ENCODE measurements at regions not wholly inside any gene's neighbourhood (a gene's known extent, or its start where the extent isn't known, plus 50 kb on each side); places are given as distances from the start of the nearest gene placed in this dataset.
A peak's percentile ranks its signal among the peaks of the same experiment; 100 is the strongest.
"Not testable (repeated sequence)": the region's sequence is repeated elsewhere in the genome, so short reads cannot be mapped to it uniquely, and the experiment has no call there.

- ATAC-seq (no peak), DNase-seq (peak in 1 of 3 donors; percentile 40)
- no peak overlapping the region for H3K4me3 ChIP-seq (ENCODE audit: low read length)
- H3K4me1 ChIP-seq (ENCODE audit: control insufficient read depth, insufficient read depth, low read length): no peaks in the 10 kb centered on the region
- no peaks in the 10 kb centered on the region for H3K27me3 ChIP-seq (ENCODE audit: control insufficient read depth, insufficient read depth)
- no peak overlapping the region for H3K27ac ChIP-seq (ENCODE audit: low read length)
- 92% methylated on average over 3 of the region's 3 CpGs for WGBS
- intact Hi-C loops (cut with DNase I): loop anchor here (2.0 to 10.0 kb wide), 4 partner anchors 275 to 283 kb away; no protein-coding TSS in a partner anchor
- no peaks in the 10 kb centered on the region for H3K9me3 ChIP-seq (ENCODE audit: control insufficient read depth, low read length)
Observed at GRCh38 chr4:81350040-81350439, 121.7 kb downstream of the RASGEF1B start.

- ATAC-seq (no peak), DNase-seq (no peak)
- 52% methylated on average over 1 of the region's 1 CpG for WGBS
- intact Hi-C loops (cut with DNase I): no loop called here
- no peaks in the 10 kb centered on the region for H3K9me3 ChIP-seq (ENCODE audit: control insufficient read depth, low read length)
- H3K27me3 ChIP-seq (ENCODE audit: control insufficient read depth, insufficient read depth): no peaks in the 10 kb centered on the region
- H3K27ac ChIP-seq (ENCODE audit: low read length): no peak overlapping the region
- H3K4me3 ChIP-seq (ENCODE audit: low read length): no peak overlapping the region
- no peaks in the 10 kb centered on the region for H3K4me1 ChIP-seq (ENCODE audit: control insufficient read depth, insufficient read depth, low read length)
Observed at GRCh38 chr4:81348778-81349094, 123.0 kb downstream of the RASGEF1B start.

GRCh38 chr4:81348086-81348777 is 123.5 kb downstream of the RASGEF1B start:
- DNase-seq (no peak), ATAC-seq (no peak)
- Histone ChIP-seq H3K4me1 (ENCODE audit: control insufficient read depth, insufficient read depth, low read length) (no peaks in the 10 kb centered on the region), H3K27ac (ENCODE audit: low read length) (no peak overlapping the region), H3K27me3 (ENCODE audit: control insufficient read depth, insufficient read depth) (no peaks in the 10 kb centered on the region), H3K4me3 (ENCODE audit: low read length) (no peak overlapping the region), H3K9me3 (ENCODE audit: control insufficient read depth, low read length) (no peaks in the 10 kb centered on the region)
- intact Hi-C loops (cut with DNase I): no loop called here
- WGBS: 80% methylated on average over 3 of the region's 3 CpGs

- Histone ChIP-seq H3K27me3 (ENCODE audit: control insufficient read depth, insufficient read depth) (no peaks in the 10 kb centered on the region), H3K4me3 (ENCODE audit: low read length) (no peak overlapping the region), H3K4me1 (ENCODE audit: control insufficient read depth, insufficient read depth, low read length) (no peaks in the 10 kb centered on the region), H3K27ac (ENCODE audit: low read length) (no peak overlapping the region), H3K9me3 (ENCODE audit: control insufficient read depth, low read length) (no peaks in the 10 kb centered on the region)
- DNase-seq (no peak), ATAC-seq (no peak)
- WGBS: 95% methylated on average over 1 of the region's 1 CpG
- intact Hi-C loops (cut with DNase I): no loop called here
Observed at GRCh38 chr4:81346719-81347118, 125.0 kb downstream of the RASGEF1B start.

GRCh38 chr4:81343536-81343935 is 128.2 kb downstream of the RASGEF1B start:
- intact Hi-C loops (cut with DNase I): no loop called here

GRCh38 chr4:81343046-81343445 is 128.0 kb upstream of the PRKG2 start:
- no peaks in the 10 kb centered on the region for H3K27me3 ChIP-seq (ENCODE audit: control insufficient read depth, insufficient read depth)
- 87% methylated on average over 1 of the region's 1 CpG for WGBS
- ATAC-seq (no peak), DNase-seq (no peak)
- H3K27ac ChIP-seq (ENCODE audit: low read length): no peak overlapping the region
- no peak overlapping the region for H3K4me3 ChIP-seq (ENCODE audit: low read length)
- no peaks in the 10 kb centered on the region for H3K9me3 ChIP-seq (ENCODE audit: control insufficient read depth, low read length)
- no peaks in the 10 kb centered on the region for H3K4me1 ChIP-seq (ENCODE audit: control insufficient read depth, insufficient read depth, low read length)
- intact Hi-C loops (cut with DNase I): no loop called here

More at GRCh38 chr4:81343536-81343935, 128.2 kb downstream of the RASGEF1B start:
- DNase-seq (no peak), ATAC-seq (no peak)
- Histone ChIP-seq H3K4me3 (ENCODE audit: low read length) (no peak overlapping the region), H3K27ac (ENCODE audit: low read length) (no peak overlapping the region), H3K4me1 (ENCODE audit: control insufficient read depth, insufficient read depth, low read length) (no peaks in the 10 kb centered on the region), H3K9me3 (ENCODE audit: control insufficient read depth, low read length) (no peaks in the 10 kb centered on the region), H3K27me3 (ENCODE audit: control insufficient read depth, insufficient read depth) (no peaks in the 10 kb centered on the region)
- 66% methylated on average over 3 of the region's 3 CpGs for WGBS

- no peaks in the 10 kb centered on the region for H3K27me3 ChIP-seq (ENCODE audit: control insufficient read depth, insufficient read depth)
- ATAC-seq (no peak), DNase-seq (no peak)
- H3K4me1 ChIP-seq (ENCODE audit: control insufficient read depth, insufficient read depth, low read length): no peaks in the 10 kb centered on the region
- H3K27ac ChIP-seq (ENCODE audit: low read length): no peak overlapping the region
- H3K4me3 ChIP-seq (ENCODE audit: low read length): no peak overlapping the region
- no peaks in the 10 kb centered on the region for H3K9me3 ChIP-seq (ENCODE audit: control insufficient read depth, low read length)
- intact Hi-C loops (cut with DNase I): no loop called here
- 43% methylated on average over 1 of the region's 1 CpG for WGBS
Observed at GRCh38 chr4:81337211-81337610, 122.2 kb upstream of the PRKG2 start.

- intact Hi-C loops (cut with DNase I): no loop called here
- Histone ChIP-seq H3K4me1 (ENCODE audit: control insufficient read depth, insufficient read depth, low read length) (no peaks in the 10 kb centered on the region), H3K27ac (ENCODE audit: low read length) (no peak overlapping the region), H3K9me3 (ENCODE audit: control insufficient read depth, low read length) (no peaks in the 10 kb centered on the region), H3K4me3 (ENCODE audit: low read length) (no peak overlapping the region), H3K27me3 (ENCODE audit: control insufficient read depth, insufficient read depth) (no peaks in the 10 kb centered on the region)
- DNase-seq (no peak), ATAC-seq (no peak)
- 68% methylated on average over 5 of the region's 5 CpGs for WGBS
Observed at GRCh38 chr4:81335122-81335912, 120.3 kb upstream of the PRKG2 start.

- DNase-seq (no peak), ATAC-seq (no peak)
- Histone ChIP-seq H3K9me3 (ENCODE audit: control insufficient read depth, low read length) (no peaks in the 10 kb centered on the region), H3K27me3 (ENCODE audit: control insufficient read depth, insufficient read depth) (no peaks in the 10 kb centered on the region), H3K4me3 (ENCODE audit: low read length) (no peak overlapping the region), H3K4me1 (ENCODE audit: control insufficient read depth, insufficient read depth, low read length) (no peaks in the 10 kb centered on the region), H3K27ac (ENCODE audit: low read length) (no peak overlapping the region)
- intact Hi-C loops (cut with DNase I): no loop called here
- WGBS: 44% methylated on average over 1 of the region's 1 CpG
Observed at GRCh38 chr4:81330018-81330417, 115.0 kb upstream of the PRKG2 start.

- DNase-seq (no peak), ATAC-seq (no peak)
- Histone ChIP-seq H3K4me3 (ENCODE audit: low read length) (no peak overlapping the region), H3K9me3 (ENCODE audit: control insufficient read depth, low read length) (no peaks in the 10 kb centered on the region), H3K27me3 (ENCODE audit: control insufficient read depth, insufficient read depth) (no peaks in the 10 kb centered on the region), H3K27ac (ENCODE audit: low read length) (no peak overlapping the region), H3K4me1 (ENCODE audit: control insufficient read depth, insufficient read depth, low read length) (no peaks in the 10 kb centered on the region)
- 78% methylated on average over 3 of the region's 3 CpGs for WGBS
- intact Hi-C loops (cut with DNase I): no loop called here
Observed at GRCh38 chr4:81326581-81326980, 111.6 kb upstream of the PRKG2 start.

GRCh38 chr4:81324594-81324993 is 109.6 kb upstream of the PRKG2 start:
- 86% methylated on average over 3 of the region's 3 CpGs for WGBS
- H3K27ac ChIP-seq (ENCODE audit: low read length); H3K27me3 ChIP-seq (ENCODE audit: control insufficient read depth, insufficient read depth); H3K4me1 ChIP-seq (ENCODE audit: control insufficient read depth, insufficient read depth, low read length); intact Hi-C loops (cut with DNase I); DNase-seq; H3K4me3 ChIP-seq (ENCODE audit: low read length); ATAC-seq; H3K9me3 ChIP-seq (ENCODE audit: control insufficient read depth, low read length): not testable (repeated sequence)
